ENCODE measurements at regions not wholly inside any gene's neighbourhood (a gene's known extent, or its start where the extent isn't known, plus 50 kb on each side); places are given as distances from the start of the nearest gene placed in this dataset.
"Not testable (repeated sequence)": the region's sequence is repeated elsewhere in the genome, so short reads cannot be mapped to it uniquely, and the experiment has no call there.

DNA sequence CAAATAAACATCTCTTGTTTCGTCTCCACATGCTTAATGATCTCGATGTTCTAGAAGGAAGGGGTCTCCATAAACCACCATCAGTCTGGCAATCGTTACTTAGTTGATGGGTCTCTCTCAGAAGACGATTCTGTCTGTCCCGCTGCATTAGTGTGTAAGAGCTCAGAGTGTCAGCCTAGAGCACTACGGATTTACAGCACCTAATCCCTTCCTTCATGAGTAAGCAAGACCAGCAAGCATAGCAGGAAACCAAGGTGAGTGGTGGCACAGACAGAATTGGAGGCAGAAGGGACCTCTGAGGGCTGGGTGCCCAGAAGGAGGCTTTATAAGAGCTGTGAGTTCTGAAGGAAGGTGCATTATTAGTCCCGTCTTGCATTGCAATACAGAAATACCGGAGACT lies 440.1 kb downstream of the RBFOX1 start (continued):
- no peak for TF ChIP-seq CBX8 (IDR thresholded peaks at IDR 0.05)
- TF ChIP-seq HOXB5 (CRISPR knock-in tag; IDR thresholded peaks at IDR 0.05) = no peak
- TF ChIP-seq RAD21 (conservative IDR thresholded peaks at IDR 0.05 in 1 of 2, IDR thresholded peaks at IDR 0.05 in 1 of 2) = no peak
- TF ChIP-seq, protein P1, sequence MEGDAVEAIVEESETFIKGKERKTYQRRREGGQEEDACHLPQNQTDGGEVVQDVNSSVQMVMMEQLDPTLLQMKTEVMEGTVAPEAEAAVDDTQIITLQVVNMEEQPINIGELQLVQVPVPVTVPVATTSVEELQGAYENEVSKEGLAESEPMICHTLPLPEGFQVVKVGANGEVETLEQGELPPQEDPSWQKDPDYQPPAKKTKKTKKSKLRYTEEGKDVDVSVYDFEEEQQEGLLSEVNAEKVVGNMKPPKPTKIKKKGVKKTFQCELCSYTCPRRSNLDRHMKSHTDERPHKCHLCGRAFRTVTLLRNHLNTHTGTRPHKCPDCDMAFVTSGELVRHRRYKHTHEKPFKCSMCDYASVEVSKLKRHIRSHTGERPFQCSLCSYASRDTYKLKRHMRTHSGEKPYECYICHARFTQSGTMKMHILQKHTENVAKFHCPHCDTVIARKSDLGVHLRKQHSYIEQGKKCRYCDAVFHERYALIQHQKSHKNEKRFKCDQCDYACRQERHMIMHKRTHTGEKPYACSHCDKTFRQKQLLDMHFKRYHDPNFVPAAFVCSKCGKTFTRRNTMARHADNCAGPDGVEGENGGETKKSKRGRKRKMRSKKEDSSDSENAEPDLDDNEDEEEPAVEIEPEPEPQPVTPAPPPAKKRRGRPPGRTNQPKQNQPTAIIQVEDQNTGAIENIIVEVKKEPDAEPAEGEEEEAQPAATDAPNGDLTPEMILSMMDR (IDR thresholded peaks at IDR 0.05) = no peak
- no peak for TF ChIP-seq ZSCAN20 (CRISPR knock-in tag; IDR thresholded peaks at IDR 0.05)
- no peak for TF ChIP-seq ESRRA (IDR thresholded peaks at IDR 0.05; ENCODE audit: borderline replicate concordance, low read length)
- no peak for TF ChIP-seq FOXS1 (CRISPR knock-in tag; IDR thresholded peaks at IDR 0.05)
- no peak for TF ChIP-seq NPAS2 (CRISPR knock-in tag; IDR thresholded peaks at IDR 0.05; ENCODE audit: borderline replicate concordance)
- TF ChIP-seq SREBF2 (IDR thresholded peaks at IDR 0.05) = no peak

- FAIRE-seq; CTCF ChIA-PET; H3K9me3 ChIP-seq; H3K4me1 ChIP-seq; POLR2A ChIA-PET; H3K4me3 ChIP-seq; DNase-seq (ENCODE audit: low read depth in 1 of 2, low spot score in 1 of 2); H3K4me2 ChIP-seq; ATAC-seq; H3K27ac ChIP-seq: not testable (repeated sequence)
- 9% methylated on average over 6 of the region's 6 CpGs for WGBS (ENCODE audit: missing lambda C conversion rate)
Measured at GRCh38 chr16:7769091-7769490, 436.4 kb downstream of the RBFOX1 start.

DNA sequence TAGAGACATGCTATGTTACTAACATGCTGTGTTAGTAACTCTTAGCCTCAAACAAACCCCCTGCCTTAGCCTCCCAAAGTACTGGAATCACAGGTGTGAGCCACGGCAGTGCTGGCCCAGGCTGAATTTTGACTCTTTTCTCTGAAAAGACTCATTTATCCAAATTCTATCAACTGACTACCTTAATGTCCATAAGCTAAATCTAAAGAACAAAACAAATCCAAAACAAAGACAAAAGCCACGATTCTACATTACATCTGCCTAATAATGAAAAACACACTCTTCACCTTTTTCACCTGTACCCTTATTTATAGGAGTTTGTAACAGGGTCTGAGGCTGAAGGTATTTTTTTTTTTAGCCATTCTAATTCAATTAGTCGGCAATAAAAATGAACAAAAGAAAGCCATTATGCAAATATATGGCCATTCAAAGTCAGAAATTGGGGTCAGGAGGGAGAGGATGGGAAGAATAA lies 432.5 kb downstream of the RBFOX1 start:
- 3% methylated on average over 3 of the region's 3 CpGs for WGBS (ENCODE audit: missing lambda C conversion rate)
- POLR2A ChIA-PET = no interaction called here
- Histone ChIP-seq H3K27ac (no peak overlapping the region), H3K4me1 (no peaks in the 10 kb centered on the region), H3K4me2 (no peak overlapping the region), H3K9me3 (no peaks in the 10 kb centered on the region), H3K4me3 (no peak overlapping the region)
- no peak for DNase-seq (ENCODE audit: low read depth in 1 of 2, low spot score in 1 of 2)
- CTCF ChIA-PET = no interaction called here
- no peak for TF ChIP-seq PBX3 (IDR thresholded peaks at IDR 0.05)
- TF ChIP-seq FOXS1 (CRISPR knock-in tag; IDR thresholded peaks at IDR 0.05) = no peak
- no peak for TF ChIP-seq TP53 (CRISPR knock-in tag; IDR thresholded peaks at IDR 0.05)
- TF ChIP-seq RARB (CRISPR knock-in tag; IDR thresholded peaks at IDR 0.05) = no peak
- TF ChIP-seq MAX (IDR thresholded peaks at IDR 0.05) = no peak
- no peak for TF ChIP-seq NPAS2 (CRISPR knock-in tag; IDR thresholded peaks at IDR 0.05; ENCODE audit: borderline replicate concordance)
- no peak for FAIRE-seq
- ATAC-seq = no peak

DNA sequence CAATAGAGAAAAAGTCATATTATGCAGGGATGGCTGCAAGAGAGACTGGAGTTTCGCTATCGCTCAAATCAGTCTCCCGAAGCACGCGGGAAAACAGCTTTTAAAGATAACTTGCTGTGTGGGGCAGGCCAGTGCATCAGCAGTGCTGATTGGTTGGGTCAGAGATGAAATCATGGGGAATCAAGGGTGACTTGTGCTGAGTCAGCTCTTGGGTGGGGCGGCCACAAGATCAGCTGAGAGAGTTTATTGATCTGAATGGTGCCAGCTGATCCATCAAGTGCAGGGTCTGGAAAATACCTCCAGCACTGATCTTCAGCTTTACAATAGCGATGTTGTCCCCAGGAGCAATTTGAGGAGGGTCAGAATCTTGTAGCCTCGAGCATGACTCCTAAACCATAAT lies 430.5 kb downstream of the RBFOX1 start:
- 15% methylated on average over 8 of the region's 8 CpGs for WGBS (ENCODE audit: missing lambda C conversion rate)
- no peak for DNase-seq (ENCODE audit: low read depth in 1 of 2, low spot score in 1 of 2)
- Histone ChIP-seq H3K27ac (no peak overlapping the region), H3K4me1 (no peaks in the 10 kb centered on the region), H3K9me3 (no peaks in the 10 kb centered on the region), H3K4me2 (no peak overlapping the region), H3K4me3 (no peak overlapping the region)
- ATAC-seq = no peak
- TF ChIP-seq SMC3 (IDR thresholded peaks at IDR 0.05) (no peak), MAFK (IDR thresholded peaks at IDR 0.05; ENCODE audit: partially characterized antibody) (peak; percentile 60)
- ChIA-PET CTCF (no interaction called here), POLR2A (no interaction called here)
- no peak for FAIRE-seq

Measured in A549 (cell line).